ENCODE measurements at regions not wholly inside any gene's neighbourhood (a gene's known extent, or its start where the extent isn't known, plus 50 kb on each side); places are given as distances from the start of the nearest gene placed in this dataset.

DNA sequence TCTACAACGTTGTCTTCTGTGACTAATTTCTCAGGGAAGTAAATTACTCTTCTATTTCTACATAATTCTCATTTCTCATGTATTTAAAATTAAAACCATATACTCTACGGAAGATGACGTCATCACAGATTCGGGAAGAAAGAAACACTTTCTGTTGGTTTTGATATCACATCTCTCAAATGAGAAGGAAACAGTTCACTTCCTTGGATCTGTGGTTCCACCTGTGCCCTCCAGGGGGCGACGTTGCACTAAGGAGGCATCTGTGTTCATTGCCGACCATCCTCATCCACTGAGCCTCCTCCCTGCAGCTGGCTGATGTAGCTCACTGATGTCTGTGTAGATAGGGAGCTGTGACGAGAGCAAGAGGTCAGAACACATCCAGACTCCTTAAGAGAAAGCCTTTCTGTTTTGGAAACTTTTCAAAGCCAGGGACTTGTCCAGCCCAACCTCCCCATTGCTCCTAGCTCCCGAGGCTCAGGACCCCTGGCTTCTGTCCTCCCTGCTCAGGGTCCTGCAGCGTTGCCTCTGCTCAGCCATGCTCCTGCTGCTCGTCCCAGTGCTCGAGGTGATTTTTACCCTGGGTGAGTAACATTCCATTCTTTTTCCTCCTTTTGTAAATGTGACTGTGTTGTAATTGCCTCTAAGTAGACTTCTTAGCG lies 172.7 kb upstream of the OR4E1 start:
- TF ChIP-seq, protein P1, sequence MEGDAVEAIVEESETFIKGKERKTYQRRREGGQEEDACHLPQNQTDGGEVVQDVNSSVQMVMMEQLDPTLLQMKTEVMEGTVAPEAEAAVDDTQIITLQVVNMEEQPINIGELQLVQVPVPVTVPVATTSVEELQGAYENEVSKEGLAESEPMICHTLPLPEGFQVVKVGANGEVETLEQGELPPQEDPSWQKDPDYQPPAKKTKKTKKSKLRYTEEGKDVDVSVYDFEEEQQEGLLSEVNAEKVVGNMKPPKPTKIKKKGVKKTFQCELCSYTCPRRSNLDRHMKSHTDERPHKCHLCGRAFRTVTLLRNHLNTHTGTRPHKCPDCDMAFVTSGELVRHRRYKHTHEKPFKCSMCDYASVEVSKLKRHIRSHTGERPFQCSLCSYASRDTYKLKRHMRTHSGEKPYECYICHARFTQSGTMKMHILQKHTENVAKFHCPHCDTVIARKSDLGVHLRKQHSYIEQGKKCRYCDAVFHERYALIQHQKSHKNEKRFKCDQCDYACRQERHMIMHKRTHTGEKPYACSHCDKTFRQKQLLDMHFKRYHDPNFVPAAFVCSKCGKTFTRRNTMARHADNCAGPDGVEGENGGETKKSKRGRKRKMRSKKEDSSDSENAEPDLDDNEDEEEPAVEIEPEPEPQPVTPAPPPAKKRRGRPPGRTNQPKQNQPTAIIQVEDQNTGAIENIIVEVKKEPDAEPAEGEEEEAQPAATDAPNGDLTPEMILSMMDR (conservative IDR thresholded peaks at IDR 0.05 in 1 of 2, IDR thresholded peaks at IDR 0.05 in 1 of 2; ENCODE audit: extremely low read depth in 1 of 2, insufficient read depth in 1 of 2, low read depth in 1 of 2, low read length in 2 of 2): peak; percentile 66 to 79
- TF ChIP-seq EZH2 (IDR thresholded peaks at IDR 0.05; ENCODE audit: borderline replicate concordance, low read length): no peak
